H1 (cell line): ENCODE measurements at regions not wholly inside any gene's neighbourhood (a gene's known extent, or its start where the extent isn't known, plus 50 kb on each side); places are given as distances from the start of the nearest gene placed in this dataset.

Experiments
- CTCF ChIA-PET: fragments of 300-600 bp; sonication (Branson Sonifier 250); formaldehyde crosslinking; loops from one replicate; lab custom pipeline; 2021; ENCODE audit not compliant: partially characterized antibody; lab: Charles Lee
- POLR2A ChIA-PET: fragments of 300-600 bp; sonication (Branson Sonifier 250); formaldehyde crosslinking; loops from one replicate; lab custom pipeline; 2021; ENCODE audit warnings: inconsistent platforms; ENCODE audit not compliant: partially characterized antibody; lab: Charles Lee
- DNase-seq, 2 experiments: peaks; one replicate each; pipeline versions ENCODE4 v3.0.0 to v3.0.0-alpha.2; 2010 to 2022; ENCODE audit warnings: low spot score in 2 of 2, low read depth in 1 of 2, mixed read lengths in 1 of 2
- FAIRE-seq: peaks from 2 replicates; lab custom pipeline; 2011; peaks lifted over from hg19 to GRCh38; lab: Jason Lieb, UNC
- H2AFZ ChIP-seq: 2 replicates; pipeline ENCODE4 v1.8.1; 2012; ENCODE audit warnings: low read length, inconsistent platforms
- H2AK5ac ChIP-seq: 2 replicates; pipeline ENCODE4 v1.6.1; 2013; ENCODE audit warnings: low read depth, low read length
- H2BK120ac ChIP-seq: replicated peaks from 2 replicates; pipeline ENCODE3; 2013; ENCODE audit warnings: low read depth, low read length, inconsistent platforms
- H2BK12ac ChIP-seq: 2 replicates; pipeline ENCODE4 v1.6.1; 2013; ENCODE audit warnings: low read depth, low read length
- H2BK15ac ChIP-seq: 2 replicates; pipeline ENCODE4 v1.6.1; 2013; ENCODE audit warnings: low read length
- H2BK20ac ChIP-seq: 2 replicates; pipeline ENCODE4 v1.6.1; 2013; ENCODE audit warnings: low read length
- H2BK5ac ChIP-seq: 2 replicates; pipeline ENCODE4 v1.6.1; 2013; ENCODE audit warnings: low read depth, low read length
- H3K14ac ChIP-seq: 2 replicates; pipeline ENCODE4 v1.6.1; 2013; ENCODE audit warnings: inconsistent platforms; ENCODE audit not compliant: insufficient read length
- H3K18ac ChIP-seq: 2 replicates; pipeline ENCODE4 v1.6.1; 2013; ENCODE audit warnings: low read length; ENCODE audit errors: extremely low read depth
- H3K23ac ChIP-seq: 2 replicates; pipeline ENCODE4 v1.6.1; 2013; ENCODE audit warnings: inconsistent platforms; ENCODE audit not compliant: insufficient read length
- H3K23me2 ChIP-seq: 2 replicates; pipeline ENCODE4 v1.6.1; 2013; ENCODE audit warnings: low read depth, low read length
- H3K27ac ChIP-seq: 2 replicates; pipeline ENCODE4 v1.6.1; 2011; ENCODE audit warnings: low read depth, low read length, inconsistent platforms
- H3K27me3 ChIP-seq, 4 experiments: replicated peaks in 1 of 4; 1 replicate in 1 of 4; 2 replicates in 3 of 4; pipeline versions ENCODE4 v1.6.1 to v1.8.1; 2011 to 2013; ENCODE audit warnings: low read length in 3 of 4, mild to moderate bottlenecking in 3 of 4, inconsistent platforms in 2 of 4, mixed read lengths in 2 of 4, moderate library complexity in 1 of 4; ENCODE audit not compliant: control insufficient read depth in 3 of 4, insufficient read depth in 3 of 4; ENCODE audit errors: extremely low read depth in 1 of 4
- H3K36me3 ChIP-seq, 4 experiments: 2 replicates each; pipeline versions ENCODE4 v1.6.1 to v1.8.1; 2011 to 2013; ENCODE audit warnings: mild to moderate bottlenecking in 4 of 4, low read length in 3 of 4, moderate library complexity in 2 of 4, control low read depth in 1 of 4, inconsistent platforms in 1 of 4; ENCODE audit not compliant: insufficient read depth in 4 of 4, control insufficient read depth in 2 of 4
- H3K4ac ChIP-seq: replicated peaks from 2 replicates; pipeline ENCODE3; 2013; ENCODE audit warnings: low read length, low read depth, mixed read lengths, inconsistent platforms; ENCODE audit not compliant: insufficient read length
- H3K4me1 ChIP-seq, 4 experiments: replicated peaks in 1 of 4; 1 replicate in 1 of 4; 2 replicates in 3 of 4; pipeline versions ENCODE4 v1.6.1 to v1.8.1; 2011 to 2013; ENCODE audit warnings: low read length in 3 of 4, inconsistent platforms in 2 of 4, mixed read lengths in 1 of 4; ENCODE audit not compliant: insufficient read depth in 4 of 4, control insufficient read depth in 3 of 4
- H3K4me2 ChIP-seq, 2 experiments: 2 replicates each; pipeline versions ENCODE4 v1.6.1 to v1.8.1; 2011 to 2013; ENCODE audit warnings: low read depth in 2 of 2, low read length in 2 of 2, control low read depth in 1 of 2, inconsistent platforms in 1 of 2, mild to moderate bottlenecking in 1 of 2; ENCODE audit not compliant: insufficient read depth in 1 of 2
- H3K4me3 ChIP-seq, 4 experiments: fragments of 200-600, 300-600 bp in 1 of 4; sonication (generic), shearing (Covaris generic), sonication (Bioruptor Twin) in 1 of 4; 2 replicates each; pipeline versions ENCODE4 v1.5.1 to v1.8.1; 2011 to 2016; ENCODE audit warnings: low read length in 4 of 4, low read depth in 3 of 4, control low read depth in 2 of 4, inconsistent platforms in 2 of 4, mild to moderate bottlenecking in 2 of 4, mixed read lengths in 1 of 4, moderate library complexity in 1 of 4; ENCODE audit not compliant: insufficient read depth in 2 of 4; ENCODE audit errors: extremely low read depth in 1 of 4
- H3K56ac ChIP-seq: replicated peaks from 2 replicates; pipeline ENCODE3; 2013; ENCODE audit warnings: low read depth, mild to moderate bottlenecking, mixed read lengths, low read length, inconsistent platforms; ENCODE audit not compliant: insufficient read length
- H3K79me1 ChIP-seq: 2 replicates; pipeline ENCODE4 v1.6.1; 2013; ENCODE audit warnings: low read depth, low read length, control low read depth
- H3K79me2 ChIP-seq, 2 experiments: 2 replicates each; pipeline versions ENCODE4 v1.6.1 to v1.8.1; 2012 to 2013; ENCODE audit warnings: low read length in 2 of 2, mild to moderate bottlenecking in 2 of 2, inconsistent platforms in 1 of 2; ENCODE audit not compliant: insufficient read depth in 2 of 2, control insufficient read depth in 1 of 2
- H3K9ac ChIP-seq, 4 experiments: replicated peaks in 1 of 4; 1 replicate in 1 of 4; 2 replicates in 3 of 4; pipeline versions ENCODE4 v1.6.1 to v1.8.1; 2011 to 2013; ENCODE audit warnings: low read depth in 3 of 4, low read length in 3 of 4, control low read depth in 2 of 4, mild to moderate bottlenecking in 2 of 4, moderate library complexity in 2 of 4, inconsistent platforms in 1 of 4; ENCODE audit errors: extremely low read depth in 1 of 4
- H3K9me3 ChIP-seq, 2 experiments: 2 replicates each; pipeline versions ENCODE4 v1.6.1 to v1.8.1; 2012 to 2013; ENCODE audit warnings: mild to moderate bottlenecking in 2 of 2, moderate library complexity in 2 of 2, control low read depth in 1 of 2, inconsistent platforms in 1 of 2, low read depth in 1 of 2, low read length in 1 of 2, mixed read lengths in 1 of 2; ENCODE audit not compliant: insufficient read depth in 2 of 2
- H4K20me1 ChIP-seq, 2 experiments: replicated peaks in 1 of 2; 2 replicates each; pipeline versions ENCODE3 to v1.8.1; 2011 to 2013; ENCODE audit warnings: inconsistent platforms in 2 of 2, low read length in 2 of 2, mild to moderate bottlenecking in 1 of 2; ENCODE audit not compliant: insufficient read depth in 2 of 2, control insufficient read depth in 1 of 2
- H4K5ac ChIP-seq: 2 replicates; pipeline ENCODE4 v1.6.1; 2013; ENCODE audit warnings: low read length, low read depth, mixed read lengths, inconsistent platforms; ENCODE audit not compliant: insufficient read length
- H4K8ac ChIP-seq: 2 replicates; pipeline ENCODE4 v1.8.0; 2013; ENCODE audit warnings: mild to moderate bottlenecking, moderate library complexity, low read length, inconsistent platforms; ENCODE audit not compliant: insufficient read depth; ENCODE audit errors: extremely low read depth
- H4K91ac ChIP-seq: replicated peaks from 2 replicates; pipeline ENCODE3; 2013; ENCODE audit warnings: low read length, mixed read lengths, inconsistent platforms; ENCODE audit not compliant: insufficient read length
- ATF3 ChIP-seq: IDR thresholded peaks from 2 replicates; pipeline ENCODE4 v1.6.1; 2011; ENCODE audit warnings: low read depth, mild to moderate bottlenecking, low read length; ENCODE audit not compliant: insufficient read depth
- SP2 ChIP-seq: IDR thresholded peaks from 2 replicates; pipeline ENCODE4 v1.6.1; 2012; ENCODE audit warnings: mild to moderate bottlenecking, low read length, inconsistent platforms
- WGBS, 2 experiments: shearing (Covaris generic) in 1 of 2; methylation state at CpG; one replicate each; pipeline versions ENCODE4 v1.1.6 to v1.1.7; 2013 to 2015; ENCODE audit warnings: low lambda C conversion rate in 2 of 2, mixed read lengths in 2 of 2, inconsistent platforms in 1 of 2, low coverage in 1 of 2, missing lambda C conversion rate in 1 of 2; ENCODE audit not compliant: insufficient replicate concordance in 2 of 2, insufficient coverage in 1 of 2, insufficient read length in 1 of 2; ENCODE audit errors: extremely low coverage in 1 of 2, missing lambda C conversion rate in 1 of 2; 5-methylcytosine and 5-hydroxymethylcytosine counted together

DNA sequence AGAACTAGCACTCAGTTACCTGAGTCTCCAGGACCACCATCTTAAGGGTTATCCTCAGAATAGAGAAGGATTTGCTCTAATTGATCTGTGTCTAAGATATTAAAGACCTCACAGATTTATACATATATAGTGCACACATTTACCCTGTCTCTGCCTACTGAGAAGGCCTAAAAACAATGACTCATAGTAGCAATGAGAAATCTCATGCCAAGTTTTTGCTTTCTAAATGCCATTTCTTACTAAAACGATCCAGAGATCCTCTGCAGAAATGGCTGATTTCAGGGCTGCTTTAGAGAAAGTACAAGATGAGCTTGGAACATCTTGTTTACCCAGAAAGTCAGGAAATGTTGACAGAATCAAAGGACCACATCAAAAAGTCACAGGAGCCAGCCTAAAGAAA is 79.1 kb upstream of the INPP4B start:
- Histone ChIP-seq H3K18ac (no peak overlapping the region), H4K20me1 (no peaks in the 10 kb centered on the region), H2BK12ac (no peak overlapping the region), H3K23ac (no peak overlapping the region), H2AK5ac (no peak overlapping the region), H3K79me2 (no peaks in the 10 kb centered on the region), H3K4me2 (no peak overlapping the region), H3K23me2 (no peaks in the 10 kb centered on the region), H4K91ac (no peak overlapping the region), H2BK20ac (no peak overlapping the region), H3K56ac (no peak overlapping the region), H3K4me3 (no peak overlapping the region), H3K9me3 (no peaks in the 10 kb centered on the region), H3K14ac (no peak overlapping the region), H3K27ac (no peak overlapping the region), H2BK5ac (no peak overlapping the region), H2BK120ac (no peak overlapping the region), H4K8ac (no peak overlapping the region), H3K36me3 (no peaks in the 10 kb centered on the region), H3K27me3 (no peaks in the 10 kb centered on the region), H3K4me1 (no peaks in the 10 kb centered on the region), H3K79me1 (no peaks in the 10 kb centered on the region), H4K5ac (no peak overlapping the region), H3K4ac (no peak overlapping the region), H2AFZ (no peak overlapping the region), H3K9ac (no peak overlapping the region), H2BK15ac (no peak overlapping the region)
- WGBS, 2 experiments = 94% methylated on average over 1 of the region's 1 CpG; no CpG with 5 or more reads in 1 of the 2 experiments
- CTCF ChIA-PET = no interaction called here
- FAIRE-seq (no peak), DNase-seq (no peak)
- POLR2A ChIA-PET = no interaction called here
- TF ChIP-seq ATF3 (no peak), SP2 (no peak)
